ENCODE measurements at regions not wholly inside any gene's neighbourhood (a gene's known extent, or its start where the extent isn't known, plus 50 kb on each side); places are given as distances from the start of the nearest gene placed in this dataset.
A peak's percentile ranks its signal among the peaks of the same experiment; 100 is the strongest.

DNA sequence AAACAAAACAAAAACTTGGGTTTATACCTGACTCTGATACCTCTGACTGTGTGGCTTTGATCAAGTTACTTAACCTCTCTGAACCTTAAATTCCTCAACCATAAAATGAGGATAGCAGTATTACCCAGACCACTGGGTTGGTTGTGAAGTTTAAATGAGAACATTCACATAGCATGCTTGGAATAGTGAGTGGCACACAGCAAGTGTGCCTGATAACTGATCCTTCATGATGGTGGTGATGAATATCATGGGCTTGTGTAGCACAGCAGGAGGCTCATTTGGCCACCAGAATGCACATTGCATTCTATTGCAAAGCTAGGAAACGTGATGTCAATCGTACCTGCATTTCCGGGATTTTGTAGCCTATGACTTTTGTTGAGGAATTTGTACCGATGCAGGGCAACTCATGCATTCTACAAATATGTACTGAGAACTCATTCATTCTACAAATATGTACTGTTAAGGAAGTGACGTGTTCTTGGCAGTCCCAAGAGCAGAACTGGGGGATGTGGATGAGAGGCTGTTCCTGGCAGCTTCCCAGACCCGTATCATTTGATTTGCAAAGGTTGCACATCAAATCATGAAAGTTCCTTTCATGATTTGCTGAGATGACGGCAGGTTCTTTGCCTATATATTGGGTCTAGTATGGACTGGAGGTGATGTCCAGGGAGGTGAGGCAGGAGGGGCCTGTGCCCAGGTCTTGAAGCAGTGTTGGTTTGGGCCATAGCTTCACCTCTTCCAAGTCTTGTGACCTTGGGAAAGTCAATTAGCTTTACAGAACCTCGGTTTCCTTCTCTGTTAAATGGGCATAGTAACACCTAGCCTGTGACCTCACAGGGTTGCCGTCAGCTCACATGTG, 94.6 kb upstream of the SMNDC1 start:
- no peak for DNase-seq

DNA sequence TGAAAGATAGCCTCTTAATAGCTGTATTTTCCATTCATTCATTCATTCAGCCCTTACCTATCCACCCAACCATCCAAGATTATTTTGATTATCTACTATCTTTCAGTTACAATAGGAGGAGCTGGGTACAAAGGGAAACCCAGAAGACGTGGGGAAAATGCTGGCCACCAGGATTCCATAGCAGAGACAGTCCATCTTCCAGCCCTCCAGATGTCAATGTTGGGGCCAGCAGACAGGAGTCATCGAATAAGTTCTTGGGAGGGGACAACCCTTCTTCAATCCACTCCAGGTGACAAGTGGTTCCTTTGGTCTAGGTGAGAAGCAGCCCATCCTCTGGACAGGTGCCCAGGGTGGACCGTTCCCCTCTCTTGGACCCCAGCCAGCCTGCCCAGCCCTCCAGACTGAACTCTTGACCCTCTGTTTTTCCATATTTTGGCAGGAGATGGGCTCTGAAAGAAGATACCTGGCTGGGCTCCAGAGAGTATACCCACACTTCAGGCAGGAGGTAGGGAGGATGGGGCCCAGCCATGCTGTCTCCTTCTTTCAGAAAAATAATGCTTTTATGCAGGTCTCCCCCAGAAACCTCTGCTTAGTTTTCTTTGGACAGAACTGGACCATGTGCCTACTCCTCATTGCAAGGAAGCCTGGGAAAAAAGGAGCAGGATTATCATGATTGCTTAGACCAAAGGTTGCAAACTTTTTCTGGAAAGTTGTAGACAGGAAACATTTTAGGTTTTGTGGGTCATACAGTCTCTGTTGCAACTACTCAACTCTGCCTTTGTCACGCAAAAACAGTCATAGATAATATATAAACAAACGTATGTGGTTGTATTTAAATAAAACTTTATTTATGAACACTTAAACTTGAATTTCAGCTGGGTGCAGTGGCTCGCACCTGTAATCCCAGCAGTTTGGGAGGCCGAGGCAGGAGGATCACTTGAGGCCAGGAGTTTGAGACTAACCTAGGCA, 95.5 kb upstream of the SMNDC1 start:
- DNase-seq, result no peak

DNA sequence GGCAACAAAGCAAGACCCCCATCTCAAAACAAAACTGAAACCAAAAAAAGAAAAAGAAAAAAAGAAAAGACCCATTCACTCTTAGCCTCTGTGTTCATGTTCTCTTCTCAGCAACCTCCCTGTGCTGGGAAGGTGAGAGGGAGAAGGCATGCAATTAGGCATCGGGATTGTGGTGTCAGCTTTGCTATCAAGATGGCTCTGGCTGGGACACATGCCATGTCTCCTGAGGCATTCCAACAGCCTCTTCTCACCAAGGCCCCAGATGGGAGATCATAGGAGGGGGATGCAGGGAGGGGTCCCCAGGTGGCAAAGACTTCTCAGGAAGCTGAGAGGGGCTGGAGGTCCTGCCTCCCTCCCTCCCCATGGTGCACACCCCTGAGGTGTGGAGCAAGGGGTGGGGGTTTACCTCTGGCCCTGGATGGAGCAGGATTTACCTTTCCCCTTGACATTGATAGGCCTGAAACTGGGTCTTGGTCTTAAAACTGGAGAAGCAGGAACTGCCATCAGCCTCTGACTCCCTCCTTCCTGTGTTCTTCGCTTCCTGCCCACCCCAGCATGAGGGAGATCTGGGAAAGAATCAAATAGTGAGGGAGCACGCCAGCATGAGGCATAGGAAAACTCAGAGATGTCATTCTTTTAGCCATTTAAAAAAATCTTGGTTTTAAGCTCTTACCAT, 96.2 kb upstream of the DUSP5 start:
- no peak for DNase-seq

DNA sequence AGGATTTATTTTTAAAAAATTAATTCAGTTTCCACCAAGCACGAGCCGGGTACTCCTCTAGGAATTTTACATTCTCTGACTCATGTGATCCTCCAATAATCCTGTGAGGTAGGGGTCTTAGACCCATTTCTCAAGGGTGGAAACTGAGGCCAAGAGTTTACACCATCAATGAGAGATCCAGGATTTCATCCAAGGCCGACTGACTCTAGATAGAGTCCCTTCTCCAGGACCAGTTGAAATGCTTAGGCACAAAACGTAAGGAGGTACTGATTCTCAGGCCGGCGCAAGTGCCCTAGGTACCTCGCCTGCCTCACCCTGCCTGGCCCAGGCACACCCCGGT, 95.7 kb upstream of the DUSP5 start:
- DNase-seq, result no peak

DNA sequence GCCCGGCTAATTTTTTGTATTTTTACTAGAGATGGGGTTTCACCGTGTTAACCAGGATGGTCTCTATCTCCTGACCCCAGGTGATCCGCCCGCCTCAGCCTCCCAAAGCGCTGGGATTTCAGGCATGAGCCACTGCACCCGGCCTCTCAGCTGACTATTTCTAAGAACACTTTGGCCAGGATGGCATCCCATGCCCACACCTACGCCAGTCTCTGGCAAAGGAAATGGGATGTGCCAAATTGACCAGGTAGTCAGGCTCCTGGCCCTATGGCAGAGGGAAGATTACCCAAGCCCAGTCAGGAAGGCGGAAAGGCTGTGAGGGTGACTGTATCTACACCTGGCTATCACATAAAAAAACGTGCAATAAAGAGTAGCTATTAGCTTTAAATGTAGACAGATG, 94.1 kb upstream of the DUSP5 start:
- no peak for DNase-seq

DNA sequence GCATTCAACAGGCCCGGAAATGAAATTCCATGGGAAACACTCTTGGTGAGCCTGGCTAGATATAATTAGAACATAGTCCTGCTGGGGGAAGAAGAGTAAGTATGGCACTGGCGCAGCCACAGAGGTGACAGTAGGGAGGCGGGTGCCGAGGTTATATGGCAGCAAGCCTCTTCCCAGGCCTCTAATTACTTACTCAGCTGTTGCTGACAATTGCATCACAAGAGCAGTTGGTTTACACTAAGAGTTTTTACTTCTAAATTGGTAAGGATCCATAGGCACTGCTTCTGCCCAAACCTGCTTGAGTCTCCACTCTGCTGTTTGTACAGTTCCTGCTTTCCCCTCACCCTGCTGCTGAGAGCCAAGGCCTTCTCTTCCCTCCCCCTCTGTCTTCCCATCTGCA, 93.3 kb upstream of the DUSP5 start:
- DNase-seq, result no peak

DNA sequence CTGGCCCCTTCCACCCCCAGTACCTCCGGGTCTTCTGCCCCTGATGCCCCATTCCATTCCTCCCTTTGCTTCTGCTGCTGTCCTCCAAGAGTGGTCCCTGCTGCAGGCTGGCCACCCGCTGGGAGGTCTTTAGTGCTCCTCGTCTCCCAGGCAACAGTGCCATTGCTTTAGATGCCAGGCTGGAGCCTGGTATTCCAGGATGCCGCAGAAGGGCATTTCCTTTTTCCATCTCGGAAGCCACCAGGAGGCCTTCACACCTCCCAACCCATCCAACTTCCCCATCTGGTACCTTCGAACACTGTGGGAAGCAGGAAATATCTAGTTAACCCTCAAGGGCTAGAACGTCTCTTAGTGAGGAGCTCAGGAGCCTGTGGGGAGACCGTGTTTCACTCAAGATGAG, 92.9 kb upstream of the DUSP5 start:
- no peak for DNase-seq

DNA sequence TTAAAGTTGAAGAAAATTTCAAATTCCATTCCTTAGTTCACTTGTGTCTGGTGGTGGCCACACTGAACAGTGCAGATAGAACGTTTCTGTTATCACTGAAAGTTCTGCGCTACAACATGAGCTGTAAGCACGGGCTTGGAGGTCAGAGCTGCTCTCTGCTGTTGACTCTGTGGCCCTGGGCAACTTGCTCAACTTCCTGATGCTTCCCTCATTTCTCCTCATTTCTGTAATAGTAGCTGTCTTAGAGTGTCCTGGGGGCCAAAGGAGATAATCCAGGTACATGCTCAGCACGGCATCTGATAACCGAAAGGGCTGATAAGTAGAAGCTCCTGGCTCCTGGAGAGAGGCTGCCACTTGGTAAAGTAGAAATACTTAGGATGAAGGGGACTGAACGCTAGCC, 92.3 kb upstream of the DUSP5 start:
- DNase-seq, result no peak

DNA sequence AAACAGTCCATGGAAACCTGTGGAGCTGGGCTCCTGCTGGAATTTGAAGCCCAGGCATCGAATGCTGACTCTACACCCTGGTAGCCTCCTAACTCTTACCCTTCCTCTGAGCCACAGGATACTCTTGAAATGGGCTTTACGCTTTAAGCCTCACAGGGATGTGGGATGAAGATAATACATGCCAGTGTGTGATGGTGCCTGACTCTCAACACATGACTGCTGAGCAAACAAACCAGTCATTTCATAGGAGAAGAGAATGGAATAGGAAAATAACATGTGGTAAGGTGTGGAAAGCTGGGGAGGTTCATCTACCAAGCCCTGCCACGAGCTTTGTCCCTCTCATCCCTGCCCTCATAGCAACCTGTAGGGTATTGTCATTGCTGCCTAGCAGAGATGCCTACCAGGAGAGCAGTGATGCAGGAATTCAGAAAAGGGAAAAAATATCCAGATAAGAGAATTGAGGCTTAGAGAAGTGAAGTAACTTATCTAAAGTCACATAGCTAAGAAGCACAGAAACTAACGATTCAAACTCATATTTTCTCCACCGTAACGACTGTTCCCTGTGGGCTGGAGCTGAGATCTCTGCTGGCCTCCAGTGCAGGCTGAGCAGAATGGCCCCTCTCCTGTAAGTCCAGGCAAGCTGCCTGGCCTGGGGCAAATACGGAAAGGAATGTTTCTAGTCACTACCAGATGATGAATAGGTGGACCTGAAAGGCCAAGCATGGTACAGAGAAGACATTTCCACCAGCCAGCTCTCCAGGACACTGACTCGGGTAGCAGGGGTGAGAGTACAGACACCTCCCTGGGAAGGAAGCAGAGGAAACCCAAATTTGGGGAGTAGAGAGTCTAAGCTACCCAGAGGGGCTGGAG, 90.2 kb upstream of the DUSP5 start:
- DNase-seq, result no peak

DNA sequence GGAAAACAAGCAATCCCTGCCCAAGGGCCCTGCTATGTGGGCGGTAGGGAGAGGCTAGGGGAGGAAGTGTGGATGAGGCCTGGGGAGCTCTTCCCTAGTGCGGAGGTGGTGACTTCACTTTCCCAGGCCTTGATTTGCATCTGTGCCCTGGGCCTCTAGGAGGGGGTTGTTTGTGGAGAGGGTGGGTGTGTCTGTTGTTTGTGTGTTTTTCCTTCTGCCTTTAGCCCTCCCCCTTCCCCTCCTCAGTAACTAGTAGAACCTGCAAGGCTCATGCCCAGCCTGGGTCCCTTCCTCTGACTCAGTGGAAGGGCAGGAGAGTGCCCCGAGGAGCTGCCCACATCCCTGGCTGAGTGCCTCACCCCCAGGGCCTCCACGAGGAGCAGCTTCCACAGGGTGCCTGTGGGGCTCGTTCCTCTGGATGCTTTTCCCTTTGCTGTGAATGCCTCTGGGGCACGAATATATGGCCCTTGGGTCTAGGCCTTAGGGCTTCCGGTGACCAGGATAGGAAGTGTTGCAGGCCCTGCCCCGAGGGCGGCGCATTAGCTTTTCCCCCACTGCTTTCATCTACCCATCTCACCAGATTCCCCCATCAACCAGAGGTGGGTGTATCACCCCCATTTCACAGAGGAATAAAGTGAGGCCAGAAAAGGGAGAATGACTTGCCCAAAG, 89.4 kb upstream of the DUSP5 start:
- no peak for DNase-seq

DNA sequence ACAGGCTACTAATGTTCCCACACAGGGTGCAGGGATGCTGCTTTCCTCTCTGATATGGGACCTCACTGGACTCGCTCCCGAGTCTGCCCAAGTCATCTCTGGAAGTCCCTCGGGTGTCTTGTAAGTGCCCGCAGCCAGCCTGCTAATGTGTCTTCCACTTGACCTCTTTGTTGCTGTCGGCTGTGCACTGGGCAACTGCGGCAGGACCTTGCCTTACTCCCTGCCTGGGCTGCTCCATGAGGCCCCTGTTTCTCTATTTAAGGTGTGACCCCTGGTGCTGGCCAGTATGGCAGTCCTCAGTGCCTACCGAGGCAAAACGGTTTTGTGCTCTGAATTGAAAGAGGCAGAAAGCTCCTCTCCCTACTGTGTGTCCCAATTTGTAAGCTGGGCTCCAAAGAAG, 88.8 kb upstream of the DUSP5 start:
- DNase-seq, result no peak

DNA sequence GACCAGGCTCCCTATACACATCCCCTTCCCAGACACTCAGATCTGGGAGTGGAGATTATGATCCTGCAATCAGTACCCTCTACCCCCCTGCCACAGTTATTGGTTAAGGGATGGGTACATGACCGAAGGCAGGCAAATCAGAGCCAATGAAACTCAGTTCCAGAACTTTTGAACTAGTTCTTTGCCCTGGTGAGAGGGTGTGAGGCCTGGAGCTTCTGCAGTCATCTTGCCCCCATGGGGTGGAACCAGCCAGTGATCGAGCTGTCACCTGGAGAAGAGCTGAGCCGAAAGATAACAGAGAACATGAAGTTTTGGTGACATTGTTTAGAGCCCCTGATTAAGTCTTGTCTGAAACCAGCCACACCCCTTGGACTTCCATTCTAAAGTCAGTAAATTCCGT, 88.2 kb upstream of the DUSP5 start:
- no peak for DNase-seq

DNA sequence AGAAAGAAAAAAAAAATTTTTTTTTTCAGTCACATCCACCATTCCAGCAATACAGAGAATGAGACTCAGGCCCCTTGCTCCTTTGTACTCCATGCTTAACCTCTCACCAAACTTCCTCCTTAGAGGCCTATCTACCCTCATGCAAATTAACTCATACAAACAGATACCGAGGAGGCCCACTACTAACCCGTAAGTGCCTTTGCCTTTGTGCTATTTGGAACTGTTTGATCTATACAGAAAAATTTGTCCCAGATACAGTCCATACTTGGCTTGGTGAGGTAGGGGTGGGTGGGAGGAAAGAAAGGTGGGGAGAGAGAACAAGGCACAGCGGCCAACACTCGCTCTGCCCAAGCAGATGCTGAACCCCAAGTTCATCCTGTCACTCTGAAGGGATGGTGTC, 87.8 kb upstream of the DUSP5 start:
- DNase-seq, result no peak

DNA sequence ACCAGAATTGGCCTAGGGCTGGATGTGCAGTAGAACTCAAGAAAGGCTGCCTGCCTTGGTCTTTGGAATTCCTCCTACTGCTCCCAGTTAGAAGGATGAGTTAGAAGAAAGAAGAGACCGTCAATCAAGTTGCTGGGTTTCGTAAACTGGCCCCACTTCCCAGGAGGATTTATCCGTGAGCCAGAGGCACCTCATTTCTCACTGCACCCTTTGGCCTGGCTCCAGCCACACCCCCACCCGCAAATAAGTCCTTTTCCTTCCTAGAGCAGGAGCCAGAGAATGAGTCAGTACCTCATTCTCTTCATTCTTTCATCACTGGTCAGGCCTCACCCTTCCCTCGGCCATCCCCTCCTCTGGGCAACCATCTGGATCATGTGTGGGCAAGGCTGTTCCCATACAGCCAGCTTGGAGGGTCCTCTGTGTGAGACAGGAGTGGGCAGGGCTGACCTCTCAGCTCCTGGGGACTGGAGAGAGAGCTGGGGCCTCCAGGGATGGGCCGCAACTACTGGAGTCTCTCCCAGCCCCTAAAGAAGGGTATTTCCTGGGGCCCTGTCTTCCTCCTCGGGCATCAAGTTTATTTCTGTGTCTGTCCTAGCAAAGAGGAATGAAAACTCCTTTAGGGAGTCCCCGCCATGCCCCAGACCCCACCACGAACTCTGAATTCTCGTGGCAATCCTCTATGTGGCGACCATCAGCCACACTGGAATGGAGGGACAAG, 87.2 kb upstream of the DUSP5 start:
- no peak for DNase-seq

DNA sequence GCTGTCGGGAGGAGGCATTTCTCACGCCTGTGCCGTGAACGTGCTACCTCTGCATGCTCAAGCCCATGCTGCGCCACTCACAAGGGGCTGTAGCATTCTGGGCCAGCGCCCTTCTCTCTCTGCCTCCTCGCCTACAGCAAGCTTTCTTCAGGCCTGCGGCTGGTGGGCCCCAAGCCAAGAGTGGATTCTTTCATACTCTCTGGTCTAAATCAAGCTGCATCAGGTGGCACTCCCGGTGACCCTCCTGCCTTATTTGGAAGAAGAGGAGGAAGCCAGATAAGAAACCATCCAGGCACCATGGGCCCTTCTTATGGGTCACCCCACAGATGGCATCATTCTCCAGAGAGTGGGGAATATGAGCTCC, 86.7 kb upstream of the DUSP5 start:
- no peak for DNase-seq

DNA sequence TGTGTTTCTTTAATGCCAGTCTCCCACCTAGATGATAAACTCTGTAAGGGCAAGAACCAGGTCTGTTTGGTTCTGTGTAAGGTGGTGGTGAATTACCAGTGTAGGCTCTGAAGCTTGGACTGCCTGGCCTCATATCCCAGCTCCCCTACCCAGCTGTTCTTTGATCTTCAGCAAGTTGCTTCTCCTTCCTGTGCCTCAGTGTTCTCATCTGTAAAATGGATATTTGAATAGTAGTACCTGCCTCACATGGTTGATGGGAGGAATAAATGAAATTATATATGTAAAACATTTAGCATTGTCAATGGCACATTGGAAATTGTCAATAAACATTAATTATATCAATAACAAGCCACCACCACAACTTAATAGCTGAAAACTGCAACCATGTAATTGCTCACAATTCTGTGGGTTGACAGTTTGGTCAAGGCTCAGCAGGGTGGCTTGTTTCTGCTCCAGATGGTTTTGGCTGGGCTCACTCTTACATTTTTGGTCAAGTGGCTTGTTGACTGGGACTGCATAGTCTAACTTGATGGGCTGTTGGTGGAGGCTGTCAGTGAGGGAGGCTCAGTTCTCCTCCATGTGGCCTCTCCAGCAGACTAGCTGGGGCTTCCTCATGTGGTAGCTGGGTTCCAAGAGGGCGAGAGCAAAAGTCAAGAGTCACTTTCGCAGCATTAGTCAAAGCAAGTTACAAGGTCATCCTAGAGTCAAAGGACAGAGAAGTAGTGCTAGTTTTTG, 84.5 kb upstream of the DUSP5 start:
- DNase-seq, result no peak

DNA sequence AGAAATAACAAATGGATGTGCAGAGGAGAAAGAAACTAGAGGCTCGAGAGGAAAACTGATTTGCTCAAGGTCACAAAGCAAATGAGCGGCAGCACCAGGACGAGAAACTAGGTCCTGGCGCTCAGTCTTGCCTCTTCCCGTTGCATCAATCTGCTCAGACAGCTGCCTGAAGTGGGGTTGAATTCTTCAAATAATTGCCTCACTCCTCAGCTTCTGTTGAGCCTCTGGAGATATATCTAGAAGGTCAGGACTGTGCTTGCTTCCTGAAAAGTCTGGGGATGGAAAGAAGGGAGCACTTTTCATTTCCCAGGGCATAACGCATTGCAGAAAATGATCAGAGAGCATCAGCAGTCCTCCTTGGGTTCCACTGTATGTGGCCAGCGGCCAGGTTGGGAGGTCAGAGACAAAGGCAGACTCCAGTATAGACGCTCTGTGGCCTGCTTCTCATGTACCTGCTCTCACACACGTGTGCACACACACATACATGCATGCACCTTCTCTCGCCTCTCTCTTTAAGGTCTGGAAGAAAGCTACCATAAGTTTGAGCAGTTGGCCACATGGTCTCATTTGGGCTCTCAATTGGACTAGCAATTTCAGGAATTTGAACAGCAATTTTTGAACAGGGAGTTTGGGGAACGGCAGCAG, 83.7 kb upstream of the DUSP5 start:
- DNase-seq, result no peak

DNA sequence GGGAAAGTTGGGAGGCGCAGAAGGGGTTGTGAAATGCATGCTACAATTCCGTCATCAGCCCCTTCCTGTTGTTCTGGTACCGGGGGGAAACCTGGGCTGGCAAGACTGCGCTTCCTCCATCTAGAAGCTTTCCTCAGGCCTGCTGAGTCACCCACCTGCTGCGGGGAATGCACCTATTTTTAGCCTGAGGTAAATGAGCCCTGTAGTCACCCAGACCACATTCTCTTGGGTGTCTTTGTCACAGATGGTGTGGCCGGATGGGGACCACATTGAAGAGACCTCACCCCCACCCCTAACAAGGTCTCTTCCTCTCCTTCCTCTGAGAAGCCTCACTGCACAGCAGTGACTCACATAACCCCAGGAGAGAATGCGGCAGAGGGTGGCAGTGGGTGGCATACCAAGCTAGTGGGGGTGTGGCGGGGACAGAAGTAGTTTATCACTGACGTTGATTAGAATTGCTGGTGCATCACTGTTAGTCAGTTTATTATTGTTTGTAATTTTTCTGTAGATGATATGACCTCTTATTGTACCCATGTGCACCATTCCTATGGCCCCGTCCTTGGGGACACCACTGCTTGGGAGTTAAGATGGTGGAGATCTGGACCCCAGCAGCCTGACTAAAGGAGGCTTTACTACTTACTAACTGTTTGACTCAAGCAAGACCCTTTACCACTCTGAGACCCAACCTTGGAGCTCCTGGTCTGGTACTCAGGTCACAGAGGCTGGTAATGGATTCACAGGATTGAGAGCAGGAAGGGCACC, 83.0 kb upstream of the DUSP5 start:
- DNase-seq, result peak; percentile 88

DNA sequence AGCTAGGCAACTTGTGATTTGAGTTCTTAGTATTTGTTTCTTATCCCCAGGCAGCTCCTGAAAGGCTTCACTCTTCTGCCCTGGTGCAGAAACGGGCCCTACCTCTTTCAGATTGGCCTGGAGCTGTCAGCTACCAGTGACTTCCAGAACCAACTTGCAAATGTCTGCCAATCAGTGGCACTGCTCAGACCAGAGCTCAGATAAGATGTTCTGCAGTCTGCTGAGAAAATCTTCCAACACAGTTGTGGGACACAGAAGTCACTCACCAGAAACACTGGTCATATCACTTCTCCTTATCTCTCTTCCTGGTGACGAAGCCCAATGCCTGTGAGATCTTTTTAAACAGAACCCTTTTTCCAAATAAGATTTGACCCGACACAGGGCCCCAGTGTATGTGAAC, 81.9 kb upstream of the DUSP5 start:
- DNase-seq, result no peak
